ENCODE measurements at regions not wholly inside any gene's neighbourhood (a gene's known extent, or its start where the extent isn't known, plus 50 kb on each side); places are given as distances from the start of the nearest gene placed in this dataset.
"Not testable (repeated sequence)": the region's sequence is repeated elsewhere in the genome, so short reads cannot be mapped to it uniquely, and the experiment has no call there.

DNA sequence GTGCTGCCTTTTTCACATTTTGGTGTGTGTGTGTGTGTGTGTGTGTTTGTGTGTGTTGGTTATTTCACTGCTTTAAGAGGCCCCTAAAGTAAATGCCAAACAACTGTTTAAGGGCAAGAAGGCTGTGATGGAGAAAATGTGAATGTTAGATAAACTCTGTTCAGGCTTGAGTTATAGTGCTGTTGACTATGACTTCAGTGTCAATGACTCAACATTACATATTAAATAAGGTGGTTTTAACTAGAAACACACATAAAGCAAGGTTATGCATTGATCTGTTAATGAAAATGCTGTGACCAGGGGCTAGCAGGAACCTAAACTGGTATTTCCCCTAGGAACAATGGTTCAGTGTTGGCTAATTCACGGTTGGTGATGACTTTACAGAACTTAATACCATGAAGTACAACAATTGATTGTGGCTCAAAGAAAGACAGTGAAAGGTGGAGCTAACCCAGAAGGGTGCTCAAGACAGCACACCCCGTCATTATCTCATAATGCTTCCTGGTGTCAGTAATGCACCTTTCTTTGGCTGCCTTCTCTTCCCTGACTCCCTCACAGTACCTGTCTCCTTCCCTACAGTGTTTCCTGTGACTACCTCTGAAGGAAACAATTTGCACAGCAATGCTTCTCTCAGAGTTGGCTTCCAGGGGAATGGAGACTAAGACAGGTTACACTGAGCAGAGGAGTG lies 116.1 kb downstream of the RIN2 start:
- no peak for DNase-seq

DNA sequence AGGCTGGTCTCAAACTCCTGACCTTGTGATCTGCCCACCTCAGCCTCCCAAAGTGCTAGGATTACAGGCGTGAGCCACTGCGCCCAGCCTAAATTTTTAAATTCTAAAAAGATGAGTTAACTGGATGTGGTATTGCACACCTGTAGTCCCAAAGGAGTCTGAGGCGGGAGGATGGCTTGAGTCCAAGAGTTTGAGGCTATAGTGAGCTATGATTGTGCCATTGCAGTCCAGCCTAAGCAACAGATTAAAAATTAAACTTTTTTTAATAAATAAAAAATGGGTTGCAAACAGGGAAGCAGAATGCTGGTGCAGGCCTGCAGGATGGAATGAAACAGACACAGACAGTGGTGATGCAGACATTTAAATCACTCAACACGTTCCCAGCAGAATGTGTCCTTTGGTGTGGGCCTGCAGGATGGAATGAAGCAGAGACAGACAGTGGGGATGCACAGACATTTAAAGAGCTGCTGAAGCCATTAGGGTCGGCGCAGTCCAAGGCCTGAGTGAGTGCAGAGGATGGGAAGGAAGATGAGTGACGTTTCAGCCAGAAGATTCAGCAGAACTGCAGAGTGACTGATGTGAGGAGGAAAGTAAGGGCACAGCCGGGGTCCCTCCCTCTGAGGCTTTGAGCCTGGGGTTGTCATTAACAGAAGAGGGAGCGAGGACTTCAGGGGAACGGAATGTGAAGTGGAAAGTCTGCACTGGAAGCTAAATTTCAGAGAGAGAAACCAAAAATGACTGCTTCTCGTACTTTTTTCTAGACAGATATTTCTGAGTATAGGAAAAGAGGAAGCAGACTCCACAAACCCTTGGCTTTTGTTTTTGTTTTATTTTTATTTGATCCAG lies 117.5 kb downstream of the RIN2 start:
- DNase-seq: no peak

GRCh38 chr20:19876828-19877460 lies 118.9 kb downstream of the RIN2 start:
- DNase-seq: no peak

DNA sequence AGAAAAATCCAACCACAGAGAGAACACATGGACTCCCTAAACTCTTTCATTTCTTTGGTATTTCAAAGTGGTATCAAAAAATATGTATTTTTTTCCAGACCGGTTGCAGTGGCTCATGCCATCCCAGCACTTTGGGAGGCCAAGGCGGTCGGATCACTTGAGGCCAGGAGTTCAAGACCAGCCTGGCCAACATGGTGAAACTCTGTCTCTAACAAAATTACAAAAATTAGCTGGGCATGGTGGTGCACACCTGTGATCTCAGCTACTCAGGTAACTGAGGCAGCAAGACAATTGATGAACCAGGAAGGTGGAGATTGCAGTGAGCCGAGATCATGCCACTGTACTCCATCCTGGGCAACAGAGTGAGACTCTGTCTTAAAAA lies 121.8 kb downstream of the RIN2 start:
- DNase-seq: not testable (repeated sequence)

- no peak for DNase-seq
Observed at GRCh38 chr20:19880256-19881079, 122.4 kb downstream of the RIN2 start.

DNA sequence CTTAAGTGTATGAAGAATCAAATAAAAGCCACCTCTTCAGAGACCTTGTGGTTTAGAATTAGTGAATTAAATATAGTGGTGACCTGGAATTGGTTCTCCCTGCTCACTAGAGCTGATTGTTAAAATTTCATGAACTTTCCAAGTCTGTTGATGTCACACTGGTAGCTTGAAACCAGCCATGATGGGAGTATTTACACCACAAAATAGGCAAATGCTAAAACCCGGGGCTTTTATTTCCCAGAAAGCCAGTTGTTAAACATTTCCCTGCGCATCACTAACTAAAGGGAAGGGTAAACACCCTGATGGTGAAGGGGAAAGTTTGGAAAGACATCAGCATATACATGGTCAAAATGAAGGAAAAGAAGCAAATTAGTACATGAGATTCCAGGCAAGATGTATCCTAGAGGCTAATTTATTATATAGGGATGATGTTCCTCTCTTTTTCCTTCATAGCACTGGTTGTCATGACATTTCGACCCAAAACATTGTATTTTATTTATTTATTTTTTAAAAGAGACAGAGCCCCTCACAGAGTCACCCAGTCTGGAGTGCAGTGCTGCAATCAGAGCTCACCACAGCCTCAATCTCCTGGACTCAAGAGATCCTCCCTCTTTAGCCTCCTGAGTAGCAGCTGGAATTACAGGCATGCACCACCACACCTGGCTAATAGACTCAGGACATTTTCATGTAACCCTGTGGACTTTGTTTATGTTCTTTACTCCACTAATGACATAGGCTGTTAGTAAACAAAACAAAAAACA lies 123.2 kb downstream of the RIN2 start:
- no peak for DNase-seq

DNA sequence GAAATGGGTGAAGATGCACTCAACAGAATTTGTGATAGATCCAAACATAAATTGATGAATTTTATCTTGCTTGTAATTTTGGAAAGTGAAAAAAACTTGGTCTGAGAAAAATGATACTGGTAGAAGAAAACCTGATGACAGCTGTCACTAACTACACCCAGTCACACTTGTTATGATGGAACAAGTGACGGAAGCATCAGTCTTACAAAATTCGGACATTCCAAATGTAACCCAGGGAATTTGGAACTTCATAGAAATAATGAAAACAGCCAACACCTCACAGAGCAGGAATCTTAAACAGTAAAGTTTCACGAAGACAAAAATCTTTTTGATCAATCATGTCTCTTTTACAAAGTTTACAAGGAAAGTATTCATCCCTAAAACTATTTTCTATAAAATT lies 123.9 kb downstream of the RIN2 start:
- no peak for DNase-seq

- DNase-seq: no peak
Observed at GRCh38 chr20:19882446-19882845, 124.4 kb downstream of the RIN2 start.

- DNase-seq: no peak
Observed at GRCh38 chr20:19883501-19883900, 125.4 kb downstream of the RIN2 start.

GRCh38 chr20:19885594-19885938 lies 127.5 kb downstream of the RIN2 start:
- no peak for DNase-seq

DNA sequence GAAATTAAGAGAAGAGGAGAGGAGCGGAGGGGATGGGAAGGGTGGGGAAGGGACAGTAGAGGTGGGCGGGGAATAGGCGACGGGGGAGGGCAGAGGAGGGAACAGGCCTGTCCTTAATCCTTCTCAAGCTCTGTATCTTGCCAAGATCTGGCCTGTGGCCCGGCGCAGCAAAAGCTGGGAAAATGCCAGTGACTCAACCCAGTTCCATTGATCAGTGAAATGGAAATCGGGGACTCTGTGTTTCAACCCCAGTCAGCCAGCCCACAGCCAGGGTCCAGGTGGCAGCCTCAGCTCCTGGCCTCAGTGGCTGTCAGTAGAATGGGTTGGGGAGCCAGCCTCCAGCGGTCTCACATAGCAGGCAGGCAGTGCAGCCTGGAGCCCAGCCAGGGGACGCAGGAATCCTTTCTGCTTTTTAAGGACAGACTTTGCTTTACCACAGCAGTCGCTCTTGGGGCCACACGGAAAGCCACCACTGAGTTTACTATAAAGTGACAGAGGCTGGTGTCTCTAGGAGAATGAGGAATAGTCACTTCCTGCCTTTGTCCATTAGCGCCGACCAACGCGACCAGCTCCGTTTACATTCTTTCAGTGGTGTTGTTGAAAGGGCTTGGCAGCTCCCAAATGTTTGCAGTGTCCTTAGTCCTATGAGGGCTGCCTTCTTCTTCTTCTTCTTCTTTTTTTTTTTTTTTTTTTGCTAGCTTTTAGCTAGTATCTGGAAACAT lies 128.0 kb downstream of the RIN2 start:
- no peak for DNase-seq

DNA sequence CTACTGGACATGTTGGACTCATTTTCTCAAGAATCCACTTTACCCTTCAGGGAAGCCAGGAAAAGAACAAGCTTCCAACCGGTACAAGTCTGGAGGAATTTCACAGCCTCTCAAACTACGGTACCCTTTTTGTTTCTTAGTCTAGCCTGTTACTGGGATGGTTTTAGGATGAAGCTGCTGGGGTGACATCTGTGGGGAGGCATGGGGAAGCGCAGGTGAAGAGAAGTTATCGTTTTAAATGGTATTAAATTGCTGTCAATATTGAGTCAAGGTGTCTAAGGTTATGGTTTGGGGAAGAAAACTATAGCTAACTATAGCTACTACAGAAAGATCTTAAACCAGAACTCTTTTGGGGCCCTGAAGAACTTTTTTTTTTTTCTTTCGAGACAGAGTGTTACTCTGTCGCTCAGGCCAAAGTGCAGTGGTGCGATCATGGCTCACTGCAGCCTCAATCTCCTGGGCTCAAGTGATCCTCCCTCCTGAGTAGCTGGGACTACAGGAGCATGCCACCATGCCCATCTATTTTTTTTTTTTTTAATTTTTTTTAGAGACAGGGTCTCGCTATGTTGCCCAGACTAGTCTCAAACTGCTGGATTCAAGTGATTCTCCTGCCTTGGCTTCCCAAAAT lies 128.7 kb downstream of the RIN2 start:
- DNase-seq: no peak

- no peak for DNase-seq
Observed at GRCh38 chr20:19887556-19888268, 129.4 kb upstream of the NAA20 start.

DNA sequence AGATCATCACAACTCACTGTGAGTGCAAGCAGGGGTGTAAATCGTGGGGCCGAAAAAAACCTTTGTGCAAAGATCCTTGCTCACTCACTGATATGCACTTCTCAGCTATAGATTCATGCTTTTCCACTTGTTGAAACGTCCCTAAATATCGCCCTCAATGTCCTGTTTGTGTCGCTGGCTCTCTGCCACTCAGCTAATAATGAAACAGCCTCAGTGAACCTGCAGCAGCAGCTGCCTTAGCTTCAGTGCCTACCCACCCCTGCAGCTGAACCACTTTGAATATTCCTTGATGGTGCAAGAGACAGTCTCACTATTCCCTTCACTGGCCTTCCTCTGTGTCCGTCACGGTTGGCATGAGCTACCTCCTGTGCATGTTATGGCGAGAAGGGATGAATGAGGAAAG lies 128.9 kb upstream of the NAA20 start:
- DNase-seq: no peak

GRCh38 chr20:19889011-19889953 lies 127.9 kb upstream of the NAA20 start:
- no peak for DNase-seq

DNA sequence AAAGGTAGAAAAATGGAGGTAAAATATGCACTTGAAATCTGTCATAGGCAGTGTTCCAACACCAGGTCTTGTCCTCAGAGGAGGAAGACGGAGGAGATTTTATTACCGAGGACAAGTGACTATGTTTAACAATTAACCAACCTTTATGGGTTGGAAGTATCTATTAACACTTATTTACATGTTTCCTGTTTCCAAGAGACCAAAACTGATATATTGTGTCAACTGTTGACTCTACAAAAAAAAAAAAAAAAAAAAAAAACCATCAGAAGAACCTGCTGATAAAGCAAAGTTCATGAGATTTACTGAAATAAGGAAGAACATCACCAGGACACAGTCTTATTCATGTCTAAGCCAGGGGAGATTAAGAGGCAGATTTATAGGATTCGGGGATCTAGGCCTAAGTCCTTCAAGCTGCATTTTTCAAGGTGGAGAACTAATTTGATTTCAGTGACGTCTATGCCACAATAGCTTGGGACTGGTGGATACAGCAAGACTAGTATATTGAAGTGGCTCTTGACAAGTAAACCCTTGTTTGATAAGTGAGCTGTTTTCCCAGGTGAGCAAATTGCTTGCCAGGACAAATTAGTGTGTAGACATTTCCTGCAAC lies 126.6 kb upstream of the NAA20 start:
- DNase-seq: no peak

DNA sequence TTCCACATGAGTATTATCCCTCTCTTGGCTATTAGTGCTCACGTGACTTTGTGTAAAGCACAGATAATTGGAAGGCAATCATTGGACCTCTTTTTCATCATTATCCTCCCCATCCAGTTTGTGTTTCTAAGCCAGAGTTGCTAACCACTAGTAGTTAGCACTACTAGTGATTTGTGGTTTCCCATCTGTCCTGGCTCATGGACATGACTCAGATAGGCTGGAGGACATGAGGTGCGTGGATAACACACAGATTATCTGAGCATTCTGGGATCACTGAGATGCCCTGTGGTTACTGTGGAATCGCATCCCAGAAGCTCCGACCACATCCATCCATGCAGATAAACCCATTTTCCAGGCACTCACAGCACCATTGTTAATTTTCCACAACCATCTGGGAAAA lies 123.8 kb upstream of the NAA20 start:
- DNase-seq: no peak

GRCh38 chr20:19895761-19896160 lies 121.4 kb upstream of the NAA20 start:
- no peak for DNase-seq

GRCh38 chr20:19897891-19898290 lies 119.3 kb upstream of the NAA20 start:
- no peak for DNase-seq
